ENCODE measurements at regions not wholly inside any gene's neighbourhood (a gene's known extent, or its start where the extent isn't known, plus 50 kb on each side); places are given as distances from the start of the nearest gene placed in this dataset.

DNA sequence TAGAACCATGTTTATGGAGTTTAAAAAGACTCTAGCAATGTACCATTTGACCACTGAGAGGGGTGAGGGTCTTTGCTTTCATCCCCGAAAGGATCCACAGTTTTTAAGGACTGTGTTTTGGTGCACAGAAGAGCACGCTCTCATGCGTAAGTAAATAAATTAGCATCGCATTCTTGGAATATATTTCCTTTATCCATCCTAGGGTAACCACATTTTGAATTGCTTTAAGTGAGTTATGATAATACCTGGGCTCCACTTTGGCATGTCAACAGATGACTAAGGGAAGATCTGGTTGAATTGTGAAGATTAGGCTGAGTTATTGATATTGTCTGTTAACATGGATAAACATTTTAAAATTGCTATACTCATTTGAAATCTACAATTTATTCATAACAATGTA is 89.4 kb upstream of the EDIL3 start:
- TF ChIP-seq, protein P1, sequence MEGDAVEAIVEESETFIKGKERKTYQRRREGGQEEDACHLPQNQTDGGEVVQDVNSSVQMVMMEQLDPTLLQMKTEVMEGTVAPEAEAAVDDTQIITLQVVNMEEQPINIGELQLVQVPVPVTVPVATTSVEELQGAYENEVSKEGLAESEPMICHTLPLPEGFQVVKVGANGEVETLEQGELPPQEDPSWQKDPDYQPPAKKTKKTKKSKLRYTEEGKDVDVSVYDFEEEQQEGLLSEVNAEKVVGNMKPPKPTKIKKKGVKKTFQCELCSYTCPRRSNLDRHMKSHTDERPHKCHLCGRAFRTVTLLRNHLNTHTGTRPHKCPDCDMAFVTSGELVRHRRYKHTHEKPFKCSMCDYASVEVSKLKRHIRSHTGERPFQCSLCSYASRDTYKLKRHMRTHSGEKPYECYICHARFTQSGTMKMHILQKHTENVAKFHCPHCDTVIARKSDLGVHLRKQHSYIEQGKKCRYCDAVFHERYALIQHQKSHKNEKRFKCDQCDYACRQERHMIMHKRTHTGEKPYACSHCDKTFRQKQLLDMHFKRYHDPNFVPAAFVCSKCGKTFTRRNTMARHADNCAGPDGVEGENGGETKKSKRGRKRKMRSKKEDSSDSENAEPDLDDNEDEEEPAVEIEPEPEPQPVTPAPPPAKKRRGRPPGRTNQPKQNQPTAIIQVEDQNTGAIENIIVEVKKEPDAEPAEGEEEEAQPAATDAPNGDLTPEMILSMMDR (IDR thresholded peaks at IDR 0.05) = no peak
- no peak for TF ChIP-seq EP300 (IDR thresholded peaks at IDR 0.05)
- TF ChIP-seq POLR2AphosphoS5 (IDR thresholded peaks at IDR 0.05) = no peak
- no peak for TF ChIP-seq POLR2A (IDR thresholded peaks at IDR 0.05; ENCODE audit: low read depth)

Data from esophagus muscularis mucosa (tissue), 4 donors.